ENCODE measurements at regions not wholly inside any gene's neighbourhood (a gene's known extent, or its start where the extent isn't known, plus 50 kb on each side); places are given as distances from the start of the nearest gene placed in this dataset.

- ATAC-seq (ENCODE audit: low read depth): no peak
- H3K27ac Mint-ChIP-seq: no peak overlapping the region
- H3K4me3 Mint-ChIP-seq: no peak overlapping the region
- no peaks in the 10 kb centered on the region for H3K27me3 Mint-ChIP-seq
- intact Hi-C loops (cut with micrococcal nuclease): no loop called here
- no peaks in the 10 kb centered on the region for H3K36me3 Mint-ChIP-seq (ENCODE audit: low read depth)
- no peak for TF ChIP-seq CTCF (IDR thresholded peaks at IDR 0.05)
- CTCF ChIA-PET: no interaction called here
- H3K9me3 Mint-ChIP-seq: peaks cover 8% of the 10 kb centered on the region
- no peaks in the 10 kb centered on the region for H3K4me1 Mint-ChIP-seq
- DNase-seq: no peak
- POLR2A ChIA-PET: no interaction called here
Observed at GRCh38 chr4:116899561-116899960, 185.8 kb downstream of the TRAM1L1 start.

GRCh38 chr4:116885579-116885978 lies 199.8 kb downstream of the TRAM1L1 start:
- peaks cover 6% of the 10 kb centered on the region for H3K9me3 Mint-ChIP-seq
- ATAC-seq (ENCODE audit: low read depth) (no peak), DNase-seq (no peak)
- ChIA-PET POLR2A (no interaction called here), CTCF (no interaction called here)
- no peak for TF ChIP-seq CTCF (IDR thresholded peaks at IDR 0.05)
- intact Hi-C loops (cut with micrococcal nuclease): no loop called here
- no peak overlapping the region for H3K27ac Mint-ChIP-seq
- H3K4me1 Mint-ChIP-seq: no peaks in the 10 kb centered on the region
- no peaks in the 10 kb centered on the region for H3K36me3 Mint-ChIP-seq (ENCODE audit: low read depth)
- no peaks in the 10 kb centered on the region for H3K27me3 Mint-ChIP-seq
- no peak overlapping the region for H3K4me3 Mint-ChIP-seq

GRCh38 chr4:116882503-116882902 lies 202.9 kb downstream of the TRAM1L1 start:
- Mint-ChIP-seq H3K4me1 (no peaks in the 10 kb centered on the region), H3K27me3 (no peaks in the 10 kb centered on the region), H3K27ac (no peak overlapping the region), H3K9me3 (peaks cover 3% of the 10 kb centered on the region), H3K4me3 (no peak overlapping the region), H3K36me3 (ENCODE audit: low read depth) (no peaks in the 10 kb centered on the region)
- no peak for DNase-seq
- no peak for ATAC-seq (ENCODE audit: low read depth)
- CTCF ChIA-PET: no interaction called here
- no peak for TF ChIP-seq CTCF (IDR thresholded peaks at IDR 0.05)
- POLR2A ChIA-PET: no interaction called here
- intact Hi-C loops (cut with micrococcal nuclease): no loop called here

- peaks cover 3% of the 10 kb centered on the region for H3K9me3 Mint-ChIP-seq
- no peak overlapping the region for H3K4me3 Mint-ChIP-seq
- H3K36me3 Mint-ChIP-seq (ENCODE audit: low read depth): no peaks in the 10 kb centered on the region
- no peak for ATAC-seq (ENCODE audit: low read depth)
- ChIA-PET POLR2A (no interaction called here), CTCF (no interaction called here)
- intact Hi-C loops (cut with micrococcal nuclease): no loop called here
- TF ChIP-seq CTCF (IDR thresholded peaks at IDR 0.05): no peak
- DNase-seq: no peak
- H3K4me1 Mint-ChIP-seq: no peaks in the 10 kb centered on the region
- no peaks in the 10 kb centered on the region for H3K27me3 Mint-ChIP-seq
- H3K27ac Mint-ChIP-seq: no peak overlapping the region
Observed at GRCh38 chr4:116881077-116881476, 204.3 kb downstream of the TRAM1L1 start.

GRCh38 chr4:116880625-116881024 lies 204.8 kb downstream of the TRAM1L1 start:
- Mint-ChIP-seq H3K4me3 (no peak overlapping the region), H3K36me3 (ENCODE audit: low read depth) (no peaks in the 10 kb centered on the region), H3K27me3 (no peaks in the 10 kb centered on the region), H3K9me3 (peaks cover 3% of the 10 kb centered on the region), H3K27ac (no peak overlapping the region), H3K4me1 (no peaks in the 10 kb centered on the region)
- ATAC-seq (ENCODE audit: low read depth) (no peak), DNase-seq (no peak)
- ChIA-PET POLR2A (no interaction called here), CTCF (no interaction called here)
- intact Hi-C loops (cut with micrococcal nuclease): no loop called here
- no peak for TF ChIP-seq CTCF (IDR thresholded peaks at IDR 0.05)
